ENCODE measurements at regions not wholly inside any gene's neighbourhood (a gene's known extent, or its start where the extent isn't known, plus 50 kb on each side); places are given as distances from the start of the nearest gene placed in this dataset.

DNA sequence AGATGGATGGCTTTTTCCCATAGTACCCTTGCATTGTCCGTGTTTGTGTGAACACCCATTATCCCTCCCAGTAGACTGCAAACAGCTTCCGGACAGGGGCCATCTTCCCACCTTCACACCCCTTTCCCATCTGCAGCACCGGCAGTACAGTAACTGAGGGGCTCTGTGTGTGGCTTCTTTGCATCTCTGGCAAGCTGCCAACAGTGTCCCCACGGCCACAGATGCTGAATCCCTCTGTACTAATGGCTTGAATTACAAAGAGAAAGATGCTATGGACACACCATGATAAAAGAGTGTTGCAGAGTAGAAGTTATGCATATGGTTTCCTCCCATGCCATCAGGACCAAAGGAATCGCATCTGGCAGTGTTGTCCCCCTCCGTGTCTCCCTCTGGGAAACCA lies 101.1 kb upstream of the CDYL start:
- Histone ChIP-seq H3K36me3 (replicated peaks in 1 of 2) (no peaks in the 10 kb centered on the region), H3K27ac (no peak overlapping the region), H3K4me1 (replicated peaks in 1 of 2) (no peaks in the 10 kb centered on the region), H3K27me3 (no peaks in the 10 kb centered on the region), H3K4me3 (no peak overlapping the region), H3K9me3 (replicated peaks in 1 of 3) (no peaks in the 10 kb centered on the region)
- 55 to 65% (median 62%) methylated on average over 6 of the region's 6 CpGs for WGBS, 4 donors
- intact Hi-C loops (cut with DNase I), result no loop called here
- TF ChIP-seq, protein P1, sequence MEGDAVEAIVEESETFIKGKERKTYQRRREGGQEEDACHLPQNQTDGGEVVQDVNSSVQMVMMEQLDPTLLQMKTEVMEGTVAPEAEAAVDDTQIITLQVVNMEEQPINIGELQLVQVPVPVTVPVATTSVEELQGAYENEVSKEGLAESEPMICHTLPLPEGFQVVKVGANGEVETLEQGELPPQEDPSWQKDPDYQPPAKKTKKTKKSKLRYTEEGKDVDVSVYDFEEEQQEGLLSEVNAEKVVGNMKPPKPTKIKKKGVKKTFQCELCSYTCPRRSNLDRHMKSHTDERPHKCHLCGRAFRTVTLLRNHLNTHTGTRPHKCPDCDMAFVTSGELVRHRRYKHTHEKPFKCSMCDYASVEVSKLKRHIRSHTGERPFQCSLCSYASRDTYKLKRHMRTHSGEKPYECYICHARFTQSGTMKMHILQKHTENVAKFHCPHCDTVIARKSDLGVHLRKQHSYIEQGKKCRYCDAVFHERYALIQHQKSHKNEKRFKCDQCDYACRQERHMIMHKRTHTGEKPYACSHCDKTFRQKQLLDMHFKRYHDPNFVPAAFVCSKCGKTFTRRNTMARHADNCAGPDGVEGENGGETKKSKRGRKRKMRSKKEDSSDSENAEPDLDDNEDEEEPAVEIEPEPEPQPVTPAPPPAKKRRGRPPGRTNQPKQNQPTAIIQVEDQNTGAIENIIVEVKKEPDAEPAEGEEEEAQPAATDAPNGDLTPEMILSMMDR (IDR thresholded peaks at IDR 0.05), result no peak
- TF ChIP-seq POLR2A (IDR thresholded peaks at IDR 0.05), result no peak
- no peak for DNase-seq

DNA sequence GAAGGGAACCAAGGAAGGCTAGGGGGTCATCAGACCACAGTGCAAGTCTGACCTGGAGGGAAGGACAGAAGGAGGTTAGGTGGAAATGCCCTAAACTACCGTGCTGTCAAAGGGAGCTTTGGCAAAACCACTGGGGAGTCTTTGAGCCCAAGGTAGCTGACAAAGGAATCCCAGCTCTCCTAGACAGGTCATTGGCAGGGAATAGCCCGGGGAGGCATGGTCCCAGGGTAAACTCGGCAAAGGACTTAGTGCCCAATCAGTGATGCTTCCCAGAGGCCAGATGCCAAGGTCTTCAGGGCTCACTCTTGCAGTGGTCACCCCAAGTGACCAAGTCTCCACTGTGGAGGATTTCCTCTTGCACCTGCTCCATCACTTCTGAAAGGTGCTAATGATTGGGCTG lies 102.3 kb upstream of the CDYL start:
- Histone ChIP-seq H3K36me3 (replicated peaks in 1 of 2) (no peaks in the 10 kb centered on the region), H3K27me3 (no peaks in the 10 kb centered on the region), H3K4me1 (replicated peaks in 1 of 2) (no peaks in the 10 kb centered on the region), H3K9me3 (replicated peaks in 1 of 3) (no peaks in the 10 kb centered on the region), H3K27ac (no peak overlapping the region), H3K4me3 (no peak overlapping the region)
- TF ChIP-seq POLR2A (IDR thresholded peaks at IDR 0.05), result no peak
- TF ChIP-seq, protein P1 (IDR thresholded peaks at IDR 0.05), result no peak
- intact Hi-C loops (cut with DNase I), result no loop called here
- WGBS, 4 donors, result 45 to 77% (median 68%) methylated on average over 1 to 3 of the region's 3 CpGs
- no peak for DNase-seq

- H3K27me3 ChIP-seq, result no peaks in the 10 kb centered on the region
- no peak overlapping the region for H3K4me3 ChIP-seq
- H3K9me3 ChIP-seq (replicated peaks in 1 of 3), result no peaks in the 10 kb centered on the region
- H3K27ac ChIP-seq, result no peak overlapping the region
- TF ChIP-seq, protein P1 (IDR thresholded peaks at IDR 0.05), result no peak
- no peak for TF ChIP-seq POLR2A (IDR thresholded peaks at IDR 0.05)
- no peak for DNase-seq
- WGBS, 4 donors, result 79 to 90% (median 84%) methylated on average over 3 of the region's 3 CpGs
- intact Hi-C loops (cut with DNase I), result no loop called here
- H3K4me1 ChIP-seq (replicated peaks in 1 of 2), result no peaks in the 10 kb centered on the region
- no peaks in the 10 kb centered on the region for H3K36me3 ChIP-seq (replicated peaks in 1 of 2)
Observed at GRCh38 chr6:4672772-4673171, 103.4 kb upstream of the CDYL start.

DNA sequence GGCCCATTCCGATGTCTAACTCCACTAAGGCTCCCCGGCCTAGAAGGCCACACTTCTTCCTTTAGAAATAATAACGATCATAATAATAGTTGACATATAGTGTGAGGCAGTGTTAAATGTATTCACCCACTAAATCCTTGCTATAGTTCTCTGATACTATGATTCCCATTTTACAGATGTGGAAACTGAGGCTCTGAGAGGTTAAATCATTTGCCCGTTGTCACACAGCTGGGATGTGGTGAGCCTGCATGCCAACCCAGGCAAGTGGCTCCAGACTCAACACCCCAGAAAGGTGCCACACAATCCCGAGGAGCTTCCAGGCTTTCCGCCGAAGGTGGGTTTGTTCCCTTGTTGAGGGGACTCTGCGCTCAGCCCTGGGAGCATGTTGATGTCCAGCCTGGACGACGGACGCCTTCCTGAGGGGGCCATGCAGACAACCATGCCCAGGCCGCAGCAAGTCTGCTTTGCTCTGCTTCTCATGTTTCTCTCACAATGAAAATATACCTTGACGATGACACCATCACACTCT lies 104.6 kb upstream of the CDYL start:
- TF ChIP-seq, protein P1 (IDR thresholded peaks at IDR 0.05), result no peak
- TF ChIP-seq POLR2A (IDR thresholded peaks at IDR 0.05), result no peak
- no peak overlapping the region for H3K4me3 ChIP-seq
- WGBS, 4 donors, result 72 to 88% (median 83%) methylated on average over 12 to 13 of the region's 13 CpGs
- H3K36me3 ChIP-seq (replicated peaks in 1 of 2), result no peaks in the 10 kb centered on the region
- H3K4me1 ChIP-seq (replicated peaks in 1 of 2), result no peaks in the 10 kb centered on the region
- no peak overlapping the region for H3K27ac ChIP-seq
- no peaks in the 10 kb centered on the region for H3K9me3 ChIP-seq (replicated peaks in 1 of 3)
- intact Hi-C loops (cut with DNase I), result no loop called here
- no peaks in the 10 kb centered on the region for H3K27me3 ChIP-seq
- no peak for DNase-seq

Measured in adrenal gland (tissue), 9 donors.